SK-N-MC (cell line): ENCODE measurements at regions not wholly inside any gene's neighbourhood (a gene's known extent, or its start where the extent isn't known, plus 50 kb on each side); places are given as distances from the start of the nearest gene placed in this dataset.

ENCODE experiments used
- EZH2 ChIP-seq: fragments of 200-600 bp; sonication (generic); IDR thresholded peaks from one replicate; pipeline ENCODE4 v1.6.1; 2017; ENCODE audit warnings: antibody characterized with exemption
- FOXP2 ChIP-seq: optimal IDR thresholded peaks from 2 replicates; pipeline ENCODE3; 2011; ENCODE audit warnings: mild to moderate bottlenecking, moderate library complexity; ENCODE audit not compliant: insufficient read depth; ENCODE audit errors: extremely low read length, control extremely low read depth
- POLR2AphosphoS5 ChIP-seq: IDR thresholded peaks from 2 replicates; pipeline ENCODE4 v1.6.1; 2012; ENCODE audit warnings: mild to moderate bottlenecking, low read depth, low read length, borderline replicate concordance

DNA sequence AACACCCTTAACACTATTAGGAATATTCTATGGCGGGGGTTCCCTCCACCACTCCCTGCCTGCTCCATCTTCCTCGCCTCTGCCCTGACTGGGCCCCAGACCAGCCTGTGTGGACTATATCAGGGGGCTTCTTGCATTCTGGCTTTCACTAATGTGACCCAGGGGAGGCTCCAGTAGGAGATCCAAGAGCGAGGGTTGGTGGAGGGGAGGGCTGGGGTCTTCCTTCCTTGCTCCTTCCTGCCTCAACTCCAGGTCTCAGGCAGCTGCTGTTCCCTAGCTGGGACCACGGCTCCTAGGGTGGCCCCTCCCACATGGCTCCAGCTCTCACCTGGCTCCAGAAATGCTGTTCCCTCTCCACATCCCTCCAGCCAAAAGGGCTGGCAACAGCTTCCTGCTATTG lies 257.4 kb downstream of the MATN1 start:
- TF ChIP-seq POLR2AphosphoS5 (no peak), FOXP2 (no peak), EZH2 (no peak)
